ENCODE measurements at regions not wholly inside any gene's neighbourhood (a gene's known extent, or its start where the extent isn't known, plus 50 kb on each side); places are given as distances from the start of the nearest gene placed in this dataset.

- TF ChIP-seq CTCF (IDR thresholded peaks at IDR 0.05; ENCODE audit: poor library complexity) (no peak), EZH2 (IDR thresholded peaks at IDR 0.05; ENCODE audit: borderline replicate concordance) (no peak), EZH2phosphoT487 (IDR thresholded peaks at IDR 0.05; ENCODE audit: low read depth, severe bottlenecking, unreplicated experiment) (no peak)
These were observed 150.2 kb downstream of the CSNK2A3 start for GRCh38 chr11:11202885-11203284.

All from hepatocyte (in vitro differentiated cells).